ENCODE measurements at regions not wholly inside any gene's neighbourhood (a gene's known extent, or its start where the extent isn't known, plus 50 kb on each side); places are given as distances from the start of the nearest gene placed in this dataset.

DNA sequence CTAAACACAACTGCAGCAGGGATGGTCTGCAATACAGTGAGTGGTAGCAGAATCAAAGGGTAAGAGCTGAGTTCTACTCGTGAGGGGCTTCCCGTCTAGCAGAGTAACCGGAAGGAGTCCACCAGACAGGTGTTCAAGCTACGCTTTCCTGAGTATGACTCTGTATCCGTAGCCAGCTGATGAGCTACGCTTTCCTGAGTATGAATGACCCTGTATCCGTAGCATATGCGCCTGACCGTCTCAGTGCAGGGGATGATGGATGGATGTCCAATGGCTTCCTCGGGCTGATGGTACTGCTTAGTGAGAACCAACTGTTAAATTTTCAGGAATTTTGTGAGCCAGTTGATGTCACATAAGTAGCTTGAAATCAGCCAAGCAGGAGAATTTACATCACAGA is 244.1 kb upstream of the MYT1L start:
- no peak overlapping the region for H3K4me3 ChIP-seq (ENCODE audit: low read depth, low read length)
- TF ChIP-seq, protein P1, sequence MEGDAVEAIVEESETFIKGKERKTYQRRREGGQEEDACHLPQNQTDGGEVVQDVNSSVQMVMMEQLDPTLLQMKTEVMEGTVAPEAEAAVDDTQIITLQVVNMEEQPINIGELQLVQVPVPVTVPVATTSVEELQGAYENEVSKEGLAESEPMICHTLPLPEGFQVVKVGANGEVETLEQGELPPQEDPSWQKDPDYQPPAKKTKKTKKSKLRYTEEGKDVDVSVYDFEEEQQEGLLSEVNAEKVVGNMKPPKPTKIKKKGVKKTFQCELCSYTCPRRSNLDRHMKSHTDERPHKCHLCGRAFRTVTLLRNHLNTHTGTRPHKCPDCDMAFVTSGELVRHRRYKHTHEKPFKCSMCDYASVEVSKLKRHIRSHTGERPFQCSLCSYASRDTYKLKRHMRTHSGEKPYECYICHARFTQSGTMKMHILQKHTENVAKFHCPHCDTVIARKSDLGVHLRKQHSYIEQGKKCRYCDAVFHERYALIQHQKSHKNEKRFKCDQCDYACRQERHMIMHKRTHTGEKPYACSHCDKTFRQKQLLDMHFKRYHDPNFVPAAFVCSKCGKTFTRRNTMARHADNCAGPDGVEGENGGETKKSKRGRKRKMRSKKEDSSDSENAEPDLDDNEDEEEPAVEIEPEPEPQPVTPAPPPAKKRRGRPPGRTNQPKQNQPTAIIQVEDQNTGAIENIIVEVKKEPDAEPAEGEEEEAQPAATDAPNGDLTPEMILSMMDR (IDR thresholded peaks at IDR 0.05; ENCODE audit: low read depth, low read length) = no peak
- peaks cover 5% of the 10 kb centered on the region for H3K9me3 ChIP-seq

GRCh38 chr2:2574401-2575180 is 243.5 kb upstream of the MYT1L start:
- H3K36me3 ChIP-seq = no peaks in the 10 kb centered on the region

More for the DNA sequence above, 244.1 kb upstream of the MYT1L start:
- peaks cover 6% of the 10 kb centered on the region; the same call in 1 of the 2 replicates for H3K4me1 ChIP-seq
- H3K27me3 ChIP-seq = no peaks in the 10 kb centered on the region
- H3K36me3 ChIP-seq = no peaks in the 10 kb centered on the region
- no peak for DNase-seq

GRCh38 chr2:2573658-2574293 is 242.7 kb upstream of the MYT1L start:
- DNase-seq = no peak
- Histone ChIP-seq H3K27me3 (no peaks in the 10 kb centered on the region), H3K4me3 (ENCODE audit: low read depth, low read length) (no peak overlapping the region), H3K36me3 (no peaks in the 10 kb centered on the region), H3K9me3 (peaks cover 5% of the 10 kb centered on the region), H3K4me1 (peaks cover 6% of the 10 kb centered on the region; the same call in 1 of the 2 replicates)
- TF ChIP-seq, protein P1 (IDR thresholded peaks at IDR 0.05; ENCODE audit: low read depth, low read length) = no peak

More at GRCh38 chr2:2574401-2575180, 243.5 kb upstream of the MYT1L start:
- peaks cover 6% of the 10 kb centered on the region; the same call in 1 of the 2 replicates for H3K4me1 ChIP-seq
- TF ChIP-seq, protein P1 (IDR thresholded peaks at IDR 0.05; ENCODE audit: low read depth, low read length) = no peak
- peaks cover 5% of the 10 kb centered on the region for H3K9me3 ChIP-seq
- H3K4me3 ChIP-seq (ENCODE audit: low read depth, low read length) = no peak overlapping the region
- no peaks in the 10 kb centered on the region for H3K27me3 ChIP-seq
- no peak for DNase-seq

GRCh38 chr2:2573205-2573604 is 242.1 kb upstream of the MYT1L start:
- TF ChIP-seq, protein P1 (IDR thresholded peaks at IDR 0.05; ENCODE audit: low read depth, low read length) = no peak
- peaks cover 5% of the 10 kb centered on the region for H3K9me3 ChIP-seq
- H3K4me1 ChIP-seq = peaks cover 6% of the 10 kb centered on the region; the same call in 1 of the 2 replicates

GRCh38 chr2:2572393-2573204 is 241.5 kb upstream of the MYT1L start:
- TF ChIP-seq, protein P1 (IDR thresholded peaks at IDR 0.05; ENCODE audit: low read depth, low read length) = no peak
- Histone ChIP-seq H3K27me3 (no peaks in the 10 kb centered on the region), H3K9me3 (peaks cover 5% of the 10 kb centered on the region), H3K36me3 (no peaks in the 10 kb centered on the region), H3K4me1 (peaks cover 4% of the 10 kb centered on the region; the same call in 1 of the 2 replicates), H3K4me3 (ENCODE audit: low read depth, low read length) (no peak overlapping the region)
- no peak for DNase-seq

More at GRCh38 chr2:2573205-2573604, 242.1 kb upstream of the MYT1L start:
- no peak overlapping the region for H3K4me3 ChIP-seq (ENCODE audit: low read depth, low read length)
- no peaks in the 10 kb centered on the region for H3K27me3 ChIP-seq
- DNase-seq = no peak
- no peaks in the 10 kb centered on the region for H3K36me3 ChIP-seq

Data from BE2C (cell line).